BJ (cell line): ENCODE measurements at regions not wholly inside any gene's neighbourhood (a gene's known extent, or its start where the extent isn't known, plus 50 kb on each side); places are given as distances from the start of the nearest gene placed in this dataset.

Experiments
- CTCF ChIA-PET: fragments of 350-600 bp; formaldehyde crosslinking; extraction: SDS; loops from one replicate; lab custom pipeline; 2021; ENCODE audit warnings: antibody characterized with exemption, inconsistent platforms; lab: Yijun Ruan, JAX
- POLR2A ChIA-PET: fragments of 300-600 bp; sonication (Branson Sonifier 250); formaldehyde crosslinking; extraction: SDS; loops from one replicate; lab custom pipeline; 2021; ENCODE audit warnings: antibody characterized with exemption; lab: Charles Lee
- DNase-seq: peaks from one replicate; pipeline ENCODE4 v3.0.0-alpha.2; 2011; ENCODE audit warnings: low read depth
- H3K27me3 ChIP-seq: 2 replicates; pipeline ENCODE4 v1.6.0; 2011; ENCODE audit warnings: low read length; ENCODE audit not compliant: control insufficient read depth, insufficient read depth
- H3K36me3 ChIP-seq: 2 replicates; pipeline ENCODE4 v1.5.1; 2011; ENCODE audit warnings: low read length; ENCODE audit not compliant: control insufficient read depth, insufficient read depth
- H3K4me3 ChIP-seq: 2 replicates; pipeline ENCODE4 v1.5.1; 2011; ENCODE audit warnings: low read depth, mild to moderate bottlenecking, control low read depth, low read length
- TF ChIP-seq, protein P1 (sequence below): IDR thresholded peaks from 2 replicates; pipeline ENCODE4 v1.5.1; 2011; ENCODE audit warnings: low read depth, mild to moderate bottlenecking, control low read depth, inconsistent platforms, low read length, moderate library complexity; ENCODE audit not compliant: insufficient read depth

- Histone ChIP-seq H3K36me3 (no peaks in the 10 kb centered on the region), H3K4me3 (no peak overlapping the region), H3K27me3 (no peaks in the 10 kb centered on the region)
- no peak for DNase-seq
- ChIA-PET POLR2A (no interaction called here), CTCF (interaction anchor here (0.6 to 0.7 kb wide), 2 partner anchors 41 to 161 kb away, joined by 3 read pairs; no protein-coding TSS in a partner anchor)
- TF ChIP-seq, protein P1, sequence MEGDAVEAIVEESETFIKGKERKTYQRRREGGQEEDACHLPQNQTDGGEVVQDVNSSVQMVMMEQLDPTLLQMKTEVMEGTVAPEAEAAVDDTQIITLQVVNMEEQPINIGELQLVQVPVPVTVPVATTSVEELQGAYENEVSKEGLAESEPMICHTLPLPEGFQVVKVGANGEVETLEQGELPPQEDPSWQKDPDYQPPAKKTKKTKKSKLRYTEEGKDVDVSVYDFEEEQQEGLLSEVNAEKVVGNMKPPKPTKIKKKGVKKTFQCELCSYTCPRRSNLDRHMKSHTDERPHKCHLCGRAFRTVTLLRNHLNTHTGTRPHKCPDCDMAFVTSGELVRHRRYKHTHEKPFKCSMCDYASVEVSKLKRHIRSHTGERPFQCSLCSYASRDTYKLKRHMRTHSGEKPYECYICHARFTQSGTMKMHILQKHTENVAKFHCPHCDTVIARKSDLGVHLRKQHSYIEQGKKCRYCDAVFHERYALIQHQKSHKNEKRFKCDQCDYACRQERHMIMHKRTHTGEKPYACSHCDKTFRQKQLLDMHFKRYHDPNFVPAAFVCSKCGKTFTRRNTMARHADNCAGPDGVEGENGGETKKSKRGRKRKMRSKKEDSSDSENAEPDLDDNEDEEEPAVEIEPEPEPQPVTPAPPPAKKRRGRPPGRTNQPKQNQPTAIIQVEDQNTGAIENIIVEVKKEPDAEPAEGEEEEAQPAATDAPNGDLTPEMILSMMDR, result no peak
Observed at GRCh38 chr17:72496461-72496860, 375.6 kb downstream of the SOX9 start.

- CTCF ChIA-PET, result no interaction called here
- DNase-seq, result no peak
Observed at GRCh38 chr17:72497915-72498314, 377.1 kb downstream of the SOX9 start.

GRCh38 chr17:72498364-72499210, 377.8 kb downstream of the SOX9 start:
- POLR2A ChIA-PET, result no interaction called here
- Histone ChIP-seq H3K36me3 (no peaks in the 10 kb centered on the region), H3K27me3 (no peaks in the 10 kb centered on the region), H3K4me3 (no peak overlapping the region)
- CTCF ChIA-PET, result interaction anchor here (1.2 kb wide), 1 partner anchor 9 kb away, joined by 3 read pairs; no protein-coding TSS in a partner anchor
- DNase-seq, result no peak
- TF ChIP-seq, protein P1, result no peak

More at GRCh38 chr17:72497915-72498314, 377.1 kb downstream of the SOX9 start:
- Histone ChIP-seq H3K36me3 (no peaks in the 10 kb centered on the region), H3K27me3 (no peaks in the 10 kb centered on the region), H3K4me3 (no peak overlapping the region)
- POLR2A ChIA-PET, result no interaction called here
- TF ChIP-seq, protein P1, result no peak

DNA sequence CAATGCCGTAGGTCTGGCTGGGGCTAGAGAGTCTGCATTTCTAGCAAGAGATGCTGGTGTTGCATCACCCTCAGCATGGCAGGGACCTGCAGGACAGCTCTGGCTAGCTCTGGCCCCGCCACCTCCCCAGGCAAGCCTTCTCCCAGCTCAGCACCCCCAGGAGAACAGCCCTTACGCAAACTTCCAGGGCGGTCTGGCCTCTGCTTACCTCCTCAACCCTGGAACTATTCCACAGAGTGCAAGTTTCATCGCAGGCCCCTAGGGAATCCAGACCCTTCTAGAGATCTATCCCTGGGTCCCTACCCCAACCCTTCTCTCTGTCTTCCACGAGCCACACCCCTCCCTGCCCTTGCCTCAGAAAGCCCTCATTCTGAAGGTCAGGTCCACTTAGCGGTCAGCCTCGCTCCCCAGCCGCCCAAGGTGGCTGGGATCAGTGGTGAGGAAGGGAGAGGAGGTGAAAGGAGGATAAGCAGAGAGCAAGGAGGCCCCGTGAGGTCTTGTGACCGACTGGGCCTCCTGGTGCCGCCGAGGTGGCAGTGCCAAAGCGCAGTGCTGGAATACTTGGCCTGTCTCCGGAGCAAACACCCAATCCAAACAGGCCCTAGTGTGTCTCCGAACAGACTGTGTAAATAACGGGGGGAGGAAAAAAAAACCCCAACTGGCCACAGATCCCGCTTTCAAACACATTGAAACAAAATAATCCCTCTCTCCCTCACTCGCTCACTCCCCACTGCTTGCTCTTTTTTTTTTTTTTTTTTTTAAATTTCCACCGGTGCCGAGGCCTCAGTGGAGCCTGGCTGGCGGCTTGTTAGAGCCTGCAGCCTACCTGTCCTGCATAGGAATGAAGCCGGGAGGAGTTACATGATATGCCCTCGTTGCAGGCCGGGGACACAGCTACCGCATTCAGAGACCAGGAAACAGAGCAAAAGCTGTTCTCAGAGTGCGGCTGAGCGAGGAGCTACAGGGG, 380.9 kb downstream of the SOX9 start:
- Histone ChIP-seq H3K4me3 (no peak overlapping the region), H3K27me3 (no peaks in the 10 kb centered on the region), H3K36me3 (no peaks in the 10 kb centered on the region)
- ChIA-PET POLR2A (no interaction called here), CTCF (interaction anchor here (0.9 to 1.3 kb wide), 2 partner anchors 15 to 384 kb away, joined by 3 to 4 read pairs; no protein-coding TSS in a partner anchor)
- TF ChIP-seq, protein P1, result no peak
- DNase-seq, result no peak
